NCI-H1694 treated with DMSO at 0.1 percent for 48 hours (cell line): ENCODE measurements at regions not wholly inside any gene's neighbourhood (a gene's known extent, or its start where the extent isn't known, plus 50 kb on each side); places are given as distances from the start of the nearest gene placed in this dataset.
"Not testable (repeated sequence)": the region's sequence is repeated elsewhere in the genome, so short reads cannot be mapped to it uniquely, and the experiment has no call there.

Experiments
- DNase-seq: peaks from one replicate; lab custom pipeline; 2025; lab: John Stamatoyannopoulos, UW

GRCh38 chr1:188749275-188749674 lies 1728.4 kb downstream of the BRINP3 start:
- not testable (repeated sequence) for DNase-seq

DNA sequence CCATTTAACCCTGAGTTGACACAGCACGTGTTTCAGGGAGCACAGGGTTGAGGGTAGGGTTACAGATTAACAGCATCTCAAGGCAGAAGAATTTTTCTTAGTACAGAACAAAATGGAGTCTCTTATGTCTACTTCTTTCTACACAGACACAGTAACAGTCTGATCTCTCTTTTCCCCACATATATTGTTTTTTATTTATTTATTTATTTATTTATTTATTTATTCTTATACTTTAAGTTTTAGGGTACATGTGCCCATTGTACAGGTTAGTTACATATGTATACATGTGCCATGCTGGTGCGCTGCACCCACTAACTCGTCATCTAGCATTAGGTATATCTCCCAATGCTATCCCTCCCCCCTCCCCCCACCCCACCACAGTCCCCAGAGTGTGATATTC lies 1725.6 kb downstream of the BRINP3 start:
- DNase-seq = not testable (repeated sequence)

GRCh38 chr1:188757747-188758146 lies 1719.9 kb downstream of the BRINP3 start:
- DNase-seq = not testable (repeated sequence)

DNA sequence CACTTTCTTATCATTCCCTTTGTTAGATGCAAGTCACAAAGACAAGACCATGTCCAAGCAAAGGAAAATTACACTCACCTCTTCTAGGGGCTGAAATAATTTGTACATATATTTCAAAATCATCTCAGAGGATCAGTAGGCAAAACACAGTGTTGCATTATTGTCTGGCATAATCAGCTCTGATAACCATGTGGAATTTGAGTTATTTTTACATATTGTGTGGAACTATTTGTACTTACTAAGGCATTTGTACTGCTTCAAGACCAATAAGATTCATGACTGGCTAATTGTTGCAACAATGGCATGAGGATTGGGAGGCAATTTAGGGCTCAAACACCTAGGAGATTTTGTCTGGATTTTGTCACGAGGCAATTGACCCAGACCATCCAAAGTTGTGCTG lies 1716.4 kb downstream of the BRINP3 start:
- no peak for DNase-seq

DNA sequence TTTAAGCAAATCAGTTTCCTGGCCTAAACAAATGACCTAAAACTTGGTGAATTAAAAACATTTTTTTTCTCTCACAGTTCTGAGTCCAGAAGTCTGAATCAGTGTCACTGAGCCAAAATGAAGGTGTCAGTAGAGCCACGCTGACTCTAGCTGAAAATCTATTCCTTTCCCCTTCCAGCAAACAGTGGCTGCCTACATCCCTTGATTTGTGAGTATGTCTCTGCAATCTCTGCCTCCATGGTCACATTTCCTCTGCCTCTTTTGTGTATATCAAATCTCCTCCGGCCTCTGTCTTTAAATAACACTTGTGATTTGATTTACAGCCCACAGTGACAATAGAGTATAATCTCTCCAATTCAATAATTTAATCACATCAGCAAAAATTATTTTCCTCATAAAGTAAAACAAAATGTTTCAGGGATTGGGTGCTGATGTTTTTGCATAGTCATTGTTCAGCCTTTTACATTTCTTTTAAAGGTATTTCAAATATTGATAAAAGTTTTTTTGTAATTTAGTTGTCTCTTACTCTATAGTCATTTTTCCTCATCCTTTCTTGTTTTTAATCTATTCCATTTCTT lies 1715.4 kb downstream of the BRINP3 start:
- DNase-seq = no peak

DNA sequence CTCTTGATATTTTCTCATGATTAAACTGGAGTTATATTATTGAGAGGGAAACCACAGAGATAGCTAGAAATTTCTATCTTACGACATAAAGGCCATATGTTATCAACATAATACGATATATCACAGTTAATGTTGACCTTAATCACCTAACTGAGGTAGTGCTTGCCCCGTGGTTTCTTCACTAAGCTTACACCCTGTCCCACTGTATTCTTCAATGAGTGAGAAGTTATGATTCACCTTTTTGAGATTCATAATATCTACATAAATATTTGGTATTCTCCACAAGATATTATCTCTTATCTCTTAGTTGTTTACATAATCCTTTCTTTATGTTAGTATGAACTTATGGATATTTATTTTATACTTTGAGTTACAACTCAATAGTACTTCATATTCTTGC lies 1714.1 kb downstream of the BRINP3 start:
- no peak for DNase-seq

DNA sequence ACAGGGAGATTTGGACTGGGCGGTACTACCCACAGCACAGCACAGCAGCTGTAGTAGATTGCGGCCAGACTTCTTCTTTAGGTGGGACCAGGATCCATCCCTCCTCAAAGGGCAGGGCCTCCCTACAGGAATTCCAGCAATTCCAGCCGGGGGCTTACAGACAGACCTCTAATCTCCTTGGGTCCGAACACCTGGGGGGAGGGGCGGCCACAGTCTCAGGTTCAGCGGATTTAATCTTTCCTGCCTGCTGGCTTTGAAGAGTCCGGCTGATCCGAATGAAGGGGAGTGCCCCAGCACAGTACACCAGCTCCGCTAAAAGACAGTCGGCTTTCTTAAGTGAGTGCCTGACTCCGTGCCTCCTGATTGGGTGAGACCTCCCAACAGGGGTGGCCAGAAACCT lies 1708.5 kb downstream of the BRINP3 start:
- no peak for DNase-seq

GRCh38 chr1:188769936-188770335 lies 1707.7 kb downstream of the BRINP3 start:
- DNase-seq = no peak

- no peak for DNase-seq
These were observed 1699.1 kb downstream of the BRINP3 start for GRCh38 chr1:188778578-188778977.

DNA sequence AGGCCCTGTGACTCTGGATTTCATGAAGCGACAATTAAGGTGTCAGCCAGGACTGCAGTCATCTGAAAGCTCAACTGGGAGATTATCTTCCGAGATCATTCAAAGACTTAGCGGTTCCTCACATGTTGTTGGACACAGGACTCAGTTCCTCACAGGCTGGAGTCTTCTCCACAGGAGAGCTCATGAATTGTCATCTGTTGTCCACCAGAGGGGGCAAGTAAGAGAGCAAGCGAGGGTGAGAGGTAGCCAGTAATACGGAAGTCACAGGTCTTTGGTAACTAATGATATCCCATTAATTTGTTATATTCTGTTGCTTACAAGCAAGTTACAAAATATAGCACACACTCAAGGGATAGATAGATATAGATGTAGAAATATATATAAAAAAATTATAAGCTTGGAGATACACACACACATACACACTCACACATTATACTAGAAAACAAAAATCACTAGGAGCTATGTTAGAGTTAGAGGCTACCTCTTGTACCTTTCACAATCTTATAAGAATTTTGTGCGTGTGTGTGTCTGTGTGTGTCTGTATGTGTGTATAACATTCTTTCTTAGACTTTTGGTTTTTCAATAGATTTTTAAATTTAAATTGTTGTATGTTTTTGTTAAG lies 1695.3 kb downstream of the BRINP3 start:
- DNase-seq = peak; percentile 9

DNA sequence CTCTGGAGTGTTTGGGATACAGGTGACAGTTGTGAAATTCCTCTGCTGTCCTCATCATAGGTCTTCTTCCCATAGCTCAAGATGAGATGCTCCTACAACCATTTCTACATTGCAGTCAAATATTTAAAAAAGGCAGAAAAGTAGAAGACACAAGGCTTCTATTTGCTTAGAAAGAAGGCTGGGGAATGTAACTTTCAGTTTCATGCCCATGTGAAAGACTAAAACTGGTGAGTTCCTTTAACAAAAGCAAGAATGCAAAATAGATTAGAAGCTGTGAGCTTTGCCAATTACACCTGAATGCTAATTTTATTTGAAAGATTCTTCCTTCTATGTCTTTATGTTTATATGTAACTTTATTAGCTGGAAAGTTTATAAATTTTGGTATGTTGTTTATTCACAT lies 1682.7 kb downstream of the BRINP3 start:
- no peak for DNase-seq

GRCh38 chr1:188812153-188812552 lies 1665.5 kb downstream of the BRINP3 start:
- DNase-seq = not testable (repeated sequence)

GRCh38 chr1:188812836-188813573 lies 1664.7 kb downstream of the BRINP3 start:
- DNase-seq = not testable (repeated sequence)

DNA sequence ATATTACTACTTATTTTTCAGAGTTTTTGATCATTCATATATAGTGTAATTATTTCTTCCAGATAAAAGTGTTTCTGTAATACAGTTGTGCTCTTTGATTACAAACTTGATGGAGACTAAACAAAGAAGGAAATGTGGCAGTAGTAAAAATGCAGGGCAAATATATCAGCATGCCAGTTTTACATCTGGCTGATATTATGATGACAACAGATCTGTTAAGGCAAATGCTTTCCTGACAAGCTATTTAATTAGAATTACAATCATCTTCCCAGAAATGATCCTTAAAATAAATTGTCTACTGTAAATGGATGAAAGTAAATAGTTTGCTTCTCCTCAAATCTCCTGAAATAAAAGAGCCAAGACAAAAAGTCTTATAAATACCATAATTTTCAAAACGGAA lies 1659.8 kb downstream of the BRINP3 start:
- DNase-seq = no peak

GRCh38 chr1:188822248-188822647 lies 1655.4 kb downstream of the BRINP3 start:
- DNase-seq = no peak

- DNase-seq = no peak
These were observed 1652.2 kb downstream of the BRINP3 start for GRCh38 chr1:188825471-188825870.

DNA sequence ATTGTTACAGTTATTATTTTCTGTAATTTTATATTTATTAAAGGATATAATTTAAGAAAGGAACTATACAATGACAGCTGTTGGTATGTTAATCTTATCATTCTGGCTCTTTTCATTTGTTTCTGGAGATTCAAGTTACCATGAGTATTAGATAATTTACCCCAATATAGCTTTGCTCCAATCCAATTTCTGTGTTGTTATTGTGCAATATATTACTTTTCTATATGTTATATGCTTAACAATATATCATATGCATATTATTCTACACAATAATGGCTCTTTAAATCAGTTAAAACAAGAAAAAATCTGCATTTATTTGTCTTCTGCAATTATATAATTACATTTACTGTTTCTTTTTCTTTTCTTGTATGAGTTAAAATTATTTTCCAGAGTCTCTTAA lies 1650.9 kb downstream of the BRINP3 start:
- DNase-seq = no peak

DNA sequence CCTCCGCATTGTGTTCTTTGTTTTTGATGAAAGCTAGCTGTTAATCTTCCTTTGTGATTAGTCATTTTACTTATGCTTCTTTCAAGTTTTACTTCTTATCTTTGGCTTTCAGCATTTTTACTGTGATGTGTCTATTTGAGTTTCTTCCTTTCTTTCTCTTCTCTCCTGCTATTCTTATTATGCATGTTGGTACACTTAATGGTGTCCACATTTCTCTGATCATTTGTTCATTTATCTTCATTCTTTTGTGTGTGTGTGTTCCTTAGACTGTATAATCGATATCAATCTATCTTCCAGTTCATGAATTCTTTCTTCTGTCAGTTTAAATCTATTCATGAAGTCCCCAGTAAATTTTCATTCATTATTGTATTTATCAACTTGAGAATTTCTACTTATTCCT lies 1650.3 kb downstream of the BRINP3 start:
- no peak for DNase-seq

GRCh38 chr1:188841111-188841696 lies 1636.5 kb downstream of the BRINP3 start:
- not testable (repeated sequence) for DNase-seq

DNA sequence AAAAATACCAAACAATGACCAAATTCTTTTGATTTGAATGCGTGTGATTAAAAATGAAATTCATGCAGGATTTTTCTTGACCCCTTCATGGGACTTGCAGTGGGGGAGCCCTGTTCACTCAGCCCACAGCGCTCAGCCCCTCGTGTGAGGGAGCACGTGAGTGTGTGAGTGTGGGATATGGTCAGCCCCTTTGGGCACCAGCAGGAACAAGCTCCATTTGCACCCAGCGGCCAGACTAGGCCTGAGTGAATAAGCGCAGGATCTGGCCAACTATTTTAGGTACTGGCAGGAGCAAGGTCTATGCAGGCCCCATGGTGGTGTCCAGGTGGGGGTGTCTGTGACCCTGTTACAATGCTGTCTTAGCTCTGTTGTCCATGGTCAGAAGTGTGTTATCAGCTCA lies 1631.2 kb downstream of the BRINP3 start:
- no peak for DNase-seq

- no peak for DNase-seq
These were observed 1620.1 kb downstream of the BRINP3 start for GRCh38 chr1:188857526-188858087.

GRCh38 chr1:188867614-188868013 lies 1610.0 kb downstream of the BRINP3 start:
- DNase-seq = no peak

- no peak for DNase-seq
These were observed 1606.5 kb downstream of the BRINP3 start for GRCh38 chr1:188871164-188871563.
